ENCODE measurements at regions not wholly inside any gene's neighbourhood (a gene's known extent, or its start where the extent isn't known, plus 50 kb on each side); places are given as distances from the start of the nearest gene placed in this dataset.
A peak's percentile ranks its signal among the peaks of the same experiment; 100 is the strongest.
"Not testable (repeated sequence)": the region's sequence is repeated elsewhere in the genome, so short reads cannot be mapped to it uniquely, and the experiment has no call there.

DNA sequence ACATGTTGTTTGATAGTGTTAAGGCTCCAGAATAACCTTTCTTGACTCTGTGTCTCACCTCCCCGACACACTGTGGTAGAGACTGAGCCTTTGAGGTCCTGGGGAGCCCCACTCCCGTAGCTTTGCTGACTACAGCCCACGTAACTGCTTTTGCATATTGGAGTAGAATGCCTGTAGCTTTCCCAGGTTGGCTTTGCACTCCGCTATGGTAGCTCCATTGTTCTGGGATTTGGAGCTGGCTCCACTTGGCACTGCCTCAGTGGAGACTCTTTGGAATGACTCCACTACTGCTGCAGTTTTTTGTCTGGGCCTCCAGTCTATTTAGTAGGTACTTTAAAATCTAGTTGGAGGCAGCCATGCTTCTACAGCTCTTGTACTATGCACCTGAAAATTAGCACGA, 56.2 kb upstream of the ANXA1 start:
- DNase-seq = no peak

DNA sequence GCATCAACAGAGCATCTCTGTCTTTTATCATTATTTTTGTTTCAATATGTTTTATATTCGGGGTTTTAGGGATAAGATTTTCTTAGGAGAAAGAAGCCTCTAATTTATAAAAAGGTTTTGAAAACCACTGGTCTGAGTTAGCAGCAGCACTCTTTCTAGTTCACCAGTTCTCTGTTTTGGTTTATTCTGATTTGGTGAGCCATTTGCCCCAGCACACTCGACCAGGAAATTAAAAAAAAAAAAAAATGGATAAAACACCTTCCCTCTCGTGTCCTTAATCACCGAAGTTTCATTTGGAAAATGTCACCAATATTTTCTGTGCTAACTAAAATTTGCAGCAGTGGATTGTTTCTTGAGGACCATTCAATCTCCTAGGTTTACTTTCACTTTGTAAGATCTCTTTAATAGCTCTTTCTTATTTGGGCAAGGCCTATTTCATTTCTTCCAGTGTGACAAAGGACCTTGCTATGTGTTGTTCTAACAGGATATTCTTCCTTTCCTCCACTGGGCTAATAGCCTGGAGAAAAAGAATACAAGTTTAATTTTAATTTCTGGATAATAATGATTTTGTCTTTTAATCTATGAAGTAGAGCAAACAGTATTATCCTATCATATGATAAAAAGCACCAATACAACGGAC, 57.8 kb upstream of the ANXA1 start:
- DNase-seq = no peak

DNA sequence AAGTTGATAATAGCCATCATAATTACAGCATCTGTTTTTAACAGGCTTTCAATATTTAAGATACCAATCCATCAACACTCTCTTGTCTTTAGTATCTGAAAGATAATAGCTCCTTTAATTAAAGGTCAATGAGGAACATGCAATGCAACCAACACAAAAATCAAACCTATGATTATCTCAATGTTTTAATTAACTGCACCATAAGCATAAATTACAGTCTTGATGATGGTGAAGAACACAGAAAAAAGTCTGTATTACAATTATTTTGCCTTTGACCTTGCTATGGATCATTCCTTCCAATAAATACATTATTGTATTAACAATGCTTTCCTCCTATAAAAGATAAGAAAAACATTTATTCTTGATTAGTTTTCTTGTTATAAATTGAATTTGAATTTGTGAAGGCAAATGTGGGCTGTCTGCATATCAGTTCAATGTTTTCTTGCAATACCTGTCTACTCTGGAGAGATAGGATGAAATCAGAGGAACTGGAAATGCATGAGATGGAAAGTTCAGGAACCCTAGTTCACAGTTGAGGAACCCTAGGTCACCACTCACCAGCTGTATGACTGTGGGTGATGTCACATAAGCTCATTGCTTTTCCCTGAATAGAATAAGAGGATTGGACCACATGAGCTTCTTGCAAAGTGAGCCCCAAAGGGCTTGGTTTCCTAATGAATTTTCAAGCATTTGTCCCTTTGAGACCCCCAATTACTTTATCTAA, 58.5 kb upstream of the ANXA1 start:
- no peak for DNase-seq

DNA sequence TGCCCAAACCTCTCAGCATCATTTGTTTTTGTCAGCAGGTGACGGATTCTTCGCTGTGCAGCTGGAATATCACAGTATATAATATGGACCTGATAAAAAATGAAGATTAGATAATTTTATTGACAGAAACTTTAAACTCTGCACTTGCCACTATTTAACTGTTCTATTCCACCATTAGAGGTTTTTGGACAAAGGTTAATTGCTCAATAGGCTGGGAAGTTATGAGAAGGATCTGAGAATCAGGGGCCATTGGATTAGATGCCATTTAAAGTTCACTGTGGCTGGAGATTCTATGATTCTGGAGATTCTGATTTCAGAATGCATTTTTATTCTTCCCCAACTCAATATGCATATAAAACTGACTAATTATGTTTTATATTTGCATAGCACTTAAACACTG, 59.8 kb upstream of the ANXA1 start:
- no peak for DNase-seq

DNA sequence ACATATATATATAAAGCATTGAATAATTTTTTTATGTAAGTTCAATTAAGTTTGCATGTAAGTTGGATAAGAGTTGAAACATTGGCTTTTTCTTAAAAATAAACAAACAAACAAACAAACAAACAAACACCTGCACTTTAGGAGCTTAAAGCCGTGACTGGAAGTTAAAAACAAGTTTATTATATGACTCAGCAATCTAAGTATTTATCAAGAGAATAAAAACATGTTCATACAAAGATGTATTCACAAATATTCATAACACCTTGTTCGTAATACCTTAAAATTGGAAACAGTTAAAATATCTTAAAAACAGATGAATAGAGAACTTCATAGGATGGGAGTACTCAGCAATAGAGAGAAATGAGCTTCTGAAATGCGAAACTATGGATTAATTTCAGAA, 61.5 kb upstream of the ANXA1 start:
- no peak for DNase-seq

DNA sequence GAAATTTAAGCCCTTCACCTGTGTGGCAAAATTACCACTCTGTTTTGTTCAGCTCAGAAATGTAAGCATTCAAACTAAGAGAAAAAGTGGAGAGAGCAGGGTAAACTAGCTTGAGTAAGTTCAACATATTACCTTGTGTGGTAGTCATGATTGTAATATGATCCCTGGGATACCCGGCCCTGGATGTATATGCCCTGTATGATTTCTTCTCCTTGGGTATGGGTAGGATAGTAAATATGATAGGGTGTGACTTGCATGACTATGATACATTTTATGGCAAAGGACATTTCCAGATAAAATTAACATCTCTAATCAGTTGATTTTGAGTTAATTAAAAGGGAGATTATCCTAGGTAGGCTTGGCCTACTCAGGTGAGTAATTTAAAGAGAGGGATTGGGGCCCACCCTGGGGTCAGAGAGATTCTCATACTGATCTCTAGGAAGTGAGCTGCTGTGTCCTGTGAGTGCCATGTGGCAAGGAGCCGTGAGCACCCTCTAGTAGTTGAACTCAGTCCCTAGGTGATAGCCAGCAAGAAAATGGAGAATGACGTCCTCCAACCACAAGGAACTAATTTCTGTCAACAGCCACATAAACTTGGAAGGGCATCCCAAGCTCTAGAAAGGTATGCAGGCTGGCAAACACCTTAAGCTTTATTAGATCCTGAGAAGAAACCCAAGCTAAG, 62.2 kb upstream of the ANXA1 start:
- no peak for DNase-seq

DNA sequence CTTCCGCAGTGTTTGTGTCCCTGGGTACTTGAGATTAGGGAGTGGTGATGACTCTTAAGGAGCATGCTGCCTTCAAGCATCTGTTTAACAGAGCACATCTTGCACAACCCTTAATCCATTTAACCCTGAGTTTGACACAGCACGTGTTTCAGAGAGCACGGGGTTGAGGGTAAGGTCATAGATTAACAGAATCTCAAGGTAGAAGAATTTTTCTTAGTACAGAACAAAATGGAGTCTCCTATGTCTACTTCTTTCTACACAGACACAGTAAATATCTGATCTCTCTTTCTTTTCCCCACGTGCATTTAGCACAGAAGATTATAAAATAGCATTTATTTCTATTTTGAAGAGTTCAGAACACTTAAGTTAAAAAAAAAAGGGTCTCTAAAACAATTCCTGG, 63.8 kb upstream of the ANXA1 start:
- not testable (repeated sequence) for DNase-seq

DNA sequence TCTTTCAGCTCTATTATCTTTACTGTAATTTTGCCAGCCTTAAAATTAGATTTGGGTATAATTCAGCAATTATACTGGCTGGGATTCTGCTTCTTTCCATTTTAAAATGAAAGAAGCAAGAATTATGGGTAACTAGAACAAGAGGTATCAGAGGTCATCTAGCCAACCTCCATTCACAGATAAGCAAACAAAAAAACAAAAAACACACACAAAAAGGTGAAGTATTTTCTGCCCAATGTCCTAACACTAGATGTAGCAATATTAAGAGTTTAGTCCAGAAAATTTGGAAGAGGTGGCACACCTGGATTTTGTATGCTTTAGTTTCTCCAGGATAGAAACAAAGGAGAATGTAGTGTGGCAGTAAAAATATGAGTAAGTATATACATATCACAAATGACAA, 68.1 kb upstream of the ANXA1 start:
- DNase-seq = no peak

DNA sequence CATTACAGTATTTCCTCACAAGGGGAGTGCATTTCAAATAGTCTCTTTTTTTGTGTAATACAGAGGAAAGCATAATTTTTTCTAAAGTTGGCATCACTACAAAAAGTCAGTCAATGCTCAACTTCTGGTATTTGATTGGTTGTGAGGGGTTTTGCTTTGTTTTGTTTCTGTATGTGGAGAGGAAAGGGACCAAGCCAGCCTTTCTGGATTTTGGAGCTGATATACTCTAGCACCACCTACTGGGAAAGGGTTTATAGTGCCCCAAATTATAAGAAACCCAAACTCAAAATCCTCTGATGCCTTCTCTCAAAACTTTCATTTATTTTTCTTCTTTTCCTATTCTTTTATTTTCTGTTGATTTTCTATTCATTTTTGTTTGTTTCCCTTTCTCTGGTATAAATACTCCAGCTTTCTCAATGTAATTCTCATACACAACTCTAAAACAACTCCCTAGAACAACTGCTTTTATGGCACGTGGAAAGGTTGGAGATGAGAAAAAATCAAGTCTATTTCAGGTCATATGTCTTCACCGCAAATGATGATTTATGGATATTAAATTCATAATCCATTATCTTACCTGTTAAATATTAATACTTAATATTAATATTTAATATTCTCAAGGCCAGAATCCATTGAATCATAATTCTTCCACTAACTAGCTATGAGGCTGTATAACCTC, 69.5 kb upstream of the ANXA1 start:
- DNase-seq = peak; percentile 9

DNA sequence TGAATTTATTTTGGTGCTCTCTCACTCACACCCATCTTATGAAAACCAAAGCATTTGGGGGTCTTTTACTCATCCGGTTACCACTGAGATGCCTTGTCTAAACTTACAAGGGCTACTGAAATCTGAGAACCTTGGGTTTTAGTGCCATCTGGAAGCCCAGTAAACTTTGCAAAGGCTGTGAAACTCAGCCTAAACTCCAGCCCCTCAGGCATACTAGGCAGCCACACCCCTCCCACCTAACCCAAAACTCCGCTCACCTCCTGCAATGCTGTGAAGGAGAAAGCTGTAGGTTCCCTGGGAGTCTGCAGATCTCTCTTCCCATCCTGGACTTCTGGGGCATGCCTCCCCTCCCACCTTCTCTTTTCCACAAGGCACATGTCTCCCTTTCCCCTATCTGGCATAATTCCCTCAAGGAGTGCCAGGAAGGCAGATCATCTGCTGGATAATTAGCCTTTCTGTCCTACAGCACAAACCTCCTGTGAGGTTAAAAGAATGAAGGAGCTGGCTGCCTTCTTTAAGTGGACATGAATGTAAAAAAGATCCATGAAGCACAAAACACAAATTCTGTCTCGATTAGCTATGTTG, 71.5 kb upstream of the ANXA1 start:
- DNase-seq = no peak

DNA sequence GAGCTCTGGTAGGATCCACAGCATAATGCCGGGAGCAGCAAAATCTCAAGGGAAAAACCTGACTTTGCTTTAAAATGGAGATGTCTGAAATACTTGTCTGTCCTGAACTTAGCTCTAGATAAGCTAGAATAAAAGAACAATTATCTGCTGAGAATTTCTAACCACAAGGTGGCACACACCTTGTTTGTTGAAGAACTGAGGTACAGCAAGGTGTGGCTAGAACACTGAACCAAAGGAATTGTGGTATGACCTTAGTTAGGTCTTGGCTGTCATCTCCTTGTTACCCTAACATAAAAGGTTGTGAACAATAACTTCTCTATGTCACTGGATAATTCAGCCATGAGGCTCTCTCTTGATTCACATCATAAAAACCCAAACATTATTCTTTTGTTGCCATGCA, 72.3 kb upstream of the ANXA1 start:
- no peak for DNase-seq

DNA sequence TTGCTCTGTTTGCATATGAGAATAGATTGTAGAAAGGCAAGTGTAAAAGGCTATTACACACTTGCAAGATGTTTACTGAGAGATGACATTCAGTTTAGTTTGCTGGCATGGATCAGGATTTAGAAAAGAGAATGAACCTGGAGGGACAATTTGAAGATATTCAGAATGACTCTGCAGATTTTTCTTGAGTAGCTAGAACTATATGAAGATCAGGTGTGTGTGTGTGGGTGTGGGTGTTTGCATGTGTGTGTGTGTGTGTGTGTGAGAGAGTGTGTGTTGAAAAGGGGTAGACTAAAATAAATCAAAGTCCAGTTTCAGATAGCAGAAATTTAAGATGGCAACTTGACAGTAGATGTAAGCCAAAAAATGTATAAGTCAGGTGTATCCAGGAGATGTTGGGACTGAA, 74.0 kb upstream of the ANXA1 start:
- DNase-seq = no peak

DNA sequence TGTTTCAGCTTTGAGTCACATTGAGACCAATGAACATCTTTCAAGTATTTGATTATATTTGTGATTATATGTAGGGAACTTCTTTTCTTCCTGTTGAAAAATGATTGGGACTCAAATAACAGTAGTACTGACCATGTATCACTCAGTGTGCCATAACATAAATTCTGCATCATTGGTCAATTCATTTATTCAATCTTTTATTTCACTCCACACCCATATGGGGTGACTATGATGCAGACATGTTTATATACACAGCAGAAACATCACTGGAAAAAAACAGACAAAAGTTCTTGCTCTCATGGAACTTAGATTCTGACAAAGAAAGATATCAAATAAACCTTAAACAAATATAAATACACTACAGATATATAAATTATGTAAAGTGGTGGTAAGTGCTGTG, 74.7 kb upstream of the ANXA1 start:
- DNase-seq = no peak

DNA sequence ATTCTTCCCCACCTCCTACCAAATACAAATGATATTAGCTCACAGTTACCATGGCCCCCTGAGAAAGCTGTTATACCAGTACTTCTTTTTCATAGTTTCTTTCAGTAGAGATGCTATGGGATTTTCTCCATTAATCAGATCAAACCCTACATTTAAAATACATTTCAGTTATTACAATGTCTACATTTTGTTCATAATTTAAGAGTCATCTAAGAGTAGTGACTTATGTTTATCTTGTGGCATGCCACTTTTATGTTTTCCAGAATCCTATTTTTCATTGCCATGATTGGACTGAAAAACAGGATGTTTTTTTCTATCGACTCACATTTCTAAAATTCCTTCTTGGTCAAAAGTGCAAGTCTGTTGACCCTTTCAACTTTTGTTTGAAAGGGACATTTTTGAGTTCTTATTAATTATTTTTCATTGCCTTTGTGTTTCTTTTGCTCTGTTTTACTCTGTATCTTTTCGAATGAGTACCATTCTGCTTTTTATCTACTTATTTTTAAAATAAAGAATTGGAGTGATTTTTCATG, 77.4 kb upstream of the ANXA1 start:
- no peak for DNase-seq

DNA sequence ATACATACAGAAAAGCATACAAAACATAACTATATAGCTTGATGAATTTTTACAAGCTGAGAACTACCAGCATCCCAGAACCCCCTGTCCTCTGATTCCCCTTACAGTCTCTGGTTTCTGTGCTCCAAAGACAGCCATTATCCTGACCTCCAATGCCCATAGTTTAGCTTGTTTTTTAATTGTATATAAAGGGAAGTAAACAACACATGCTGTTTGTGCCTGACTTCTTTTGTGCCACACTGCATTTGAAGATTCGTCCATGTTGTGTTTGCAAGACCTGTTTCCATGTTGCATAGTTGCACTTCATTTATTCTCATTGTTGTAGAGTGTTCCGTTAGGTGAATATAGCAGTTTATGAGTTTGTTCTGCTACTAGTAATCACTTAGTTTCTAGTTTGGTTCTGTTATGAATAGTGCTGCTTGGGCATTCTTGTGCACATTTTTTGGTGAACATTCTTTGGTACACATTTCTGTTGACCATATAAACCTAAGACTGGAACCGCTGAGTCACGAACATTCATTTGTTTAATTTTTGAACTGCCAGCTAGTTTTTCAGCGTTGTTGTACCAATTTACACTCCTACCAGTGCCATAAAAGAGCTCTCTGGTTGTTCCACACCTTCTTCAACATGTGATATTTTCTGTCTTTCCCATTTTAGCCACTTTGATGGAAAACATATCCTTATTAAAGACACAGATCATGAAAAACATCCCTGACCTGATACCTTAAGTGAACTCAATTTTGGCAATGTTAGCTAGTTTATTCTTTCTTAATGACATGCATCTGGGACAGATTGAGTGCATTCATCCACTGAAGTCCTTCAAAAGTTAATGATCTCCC, 78.1 kb upstream of the ANXA1 start:
- no peak for DNase-seq

DNA sequence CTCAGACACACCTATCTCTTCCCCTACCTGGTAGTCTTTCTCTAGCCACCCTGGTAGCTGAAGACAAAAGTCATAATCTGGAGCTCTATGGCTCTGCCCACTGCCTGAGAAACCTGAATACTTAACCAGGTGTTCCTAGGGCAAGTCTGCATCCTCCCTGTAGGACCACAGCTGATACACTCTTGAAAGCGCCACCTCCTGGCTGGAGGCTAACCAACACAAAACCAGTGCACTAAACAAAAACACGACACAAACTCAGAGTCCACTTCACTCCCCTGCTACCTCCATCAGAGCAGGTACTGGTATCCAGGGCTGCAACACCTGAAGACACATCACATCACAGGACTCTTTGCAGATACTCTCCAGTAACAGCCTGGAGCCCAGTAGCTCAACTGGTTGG, 84.6 kb upstream of the ANXA1 start:
- no peak for DNase-seq

DNA sequence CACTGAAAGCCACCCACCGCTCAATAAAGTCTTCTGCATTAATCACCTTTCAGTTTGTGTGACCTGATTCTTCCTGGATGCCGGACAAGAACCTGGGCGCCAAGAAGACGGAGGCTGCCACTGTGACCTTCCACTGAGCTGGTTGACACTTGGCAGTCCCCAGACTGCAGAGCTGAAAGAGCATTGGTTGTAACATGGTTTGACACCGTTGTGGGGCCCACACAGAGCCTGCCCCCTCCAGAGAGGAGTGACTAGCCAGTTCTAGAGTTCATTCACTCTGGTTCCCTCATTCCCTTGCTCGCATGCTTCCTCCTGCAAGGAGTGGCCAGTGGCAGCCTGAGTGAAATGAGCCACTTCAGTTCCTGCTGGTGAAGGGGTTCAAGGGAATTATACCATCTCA, 86.2 kb upstream of the ANXA1 start:
- no peak for DNase-seq

DNA sequence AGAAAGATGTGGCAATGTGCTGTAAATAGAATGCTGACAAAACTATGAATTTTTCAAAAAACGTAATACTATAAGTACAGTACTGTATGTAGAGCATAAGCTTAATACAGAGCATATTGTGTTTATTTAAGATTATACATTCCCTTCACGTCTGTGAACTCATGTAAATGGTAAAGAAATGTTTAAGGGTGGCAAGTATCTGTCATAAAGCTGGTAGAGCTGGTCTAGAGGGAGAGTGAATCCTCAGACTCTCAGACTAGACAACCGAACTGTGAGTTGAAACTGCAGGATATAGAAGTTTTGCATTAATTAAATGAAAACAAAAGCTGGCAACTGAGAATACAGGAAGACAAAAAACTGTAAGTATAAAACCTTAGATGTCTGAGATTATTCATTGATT, 87.3 kb upstream of the ANXA1 start:
- DNase-seq = no peak

DNA sequence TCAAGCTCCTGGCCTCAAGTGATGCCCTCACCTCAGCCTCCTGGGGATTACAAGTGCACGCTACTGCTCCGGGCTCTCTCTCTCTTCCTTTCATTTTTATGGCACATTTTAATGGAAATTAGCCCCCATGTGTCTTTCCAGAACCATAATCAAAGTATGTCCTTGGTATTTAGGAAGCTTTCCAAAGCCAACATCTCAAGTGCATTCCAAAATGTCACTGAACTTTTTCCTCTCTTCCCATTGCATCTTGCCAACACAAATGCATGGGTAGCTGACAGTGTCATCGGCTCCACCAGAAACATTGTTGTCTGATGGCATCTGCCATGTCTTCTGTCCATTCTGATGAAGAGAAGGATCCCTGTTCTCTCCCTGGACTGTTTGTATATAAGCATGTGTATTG, 90.5 kb upstream of the ANXA1 start:
- no peak for DNase-seq

DNA sequence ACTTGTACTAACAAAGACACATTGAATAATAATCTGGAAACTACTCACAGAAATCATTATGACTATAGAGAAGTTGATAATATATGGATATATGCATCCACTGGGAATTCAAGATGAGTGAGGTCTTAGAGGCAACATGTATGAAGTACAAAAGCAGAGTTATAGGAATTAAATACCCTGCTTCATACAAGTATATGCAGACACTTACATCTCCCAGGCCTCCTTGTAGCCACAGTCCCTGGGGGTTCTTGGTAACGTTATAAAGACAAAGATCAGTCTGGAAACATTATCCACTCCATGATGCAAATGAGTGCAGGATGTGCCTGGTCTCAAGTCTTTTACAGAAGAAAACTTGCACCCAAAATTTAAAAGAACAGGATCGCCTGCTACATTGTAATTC, 92.4 kb upstream of the ANXA1 start:
- no peak for DNase-seq

DNA sequence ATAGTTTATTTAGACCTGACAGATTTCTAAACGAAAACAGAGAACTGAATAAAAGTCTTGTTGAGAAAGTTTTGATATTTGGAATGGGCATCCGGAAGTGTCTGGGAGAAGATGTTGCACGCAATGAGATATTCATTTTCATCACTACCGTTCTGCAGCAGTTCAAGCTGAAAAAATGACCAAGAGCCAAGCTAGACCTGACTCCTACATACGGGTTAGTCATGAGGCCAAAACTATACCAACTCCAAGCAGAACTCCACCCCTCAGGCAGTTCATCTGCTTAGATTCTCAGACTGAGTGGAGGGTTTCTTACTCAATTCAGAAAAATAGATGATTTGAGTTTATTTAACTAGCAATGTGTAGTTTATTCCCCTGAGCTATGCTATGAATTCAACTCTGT, 95.4 kb upstream of the ANXA1 start:
- no peak for DNase-seq

DNA sequence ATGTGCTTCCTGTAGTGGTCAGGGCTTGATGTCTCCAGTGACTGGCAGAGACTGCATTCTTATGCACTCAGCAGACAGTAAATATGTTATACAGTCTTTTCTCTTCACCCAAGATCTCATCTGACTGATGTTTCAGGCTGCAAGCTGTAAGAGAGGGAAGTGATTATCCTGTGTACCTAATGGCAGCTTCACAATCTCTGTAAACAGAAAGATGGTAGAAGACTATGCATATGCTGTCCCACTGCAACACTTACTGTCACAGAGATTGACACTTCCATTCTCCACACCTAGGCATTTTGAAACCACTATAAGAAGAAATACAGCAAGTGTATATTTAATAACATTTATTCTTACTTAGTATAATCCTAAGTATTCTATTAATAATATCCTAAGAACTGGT, 97.6 kb upstream of the ANXA1 start:
- no peak for DNase-seq

Measured in NCI-H510A treated with DMSO at 0.1 percent for 48 hours (cell line).